Neural cell (in vitro differentiated cells): ENCODE measurements at regions not wholly inside any gene's neighbourhood (a gene's known extent, or its start where the extent isn't known, plus 50 kb on each side); places are given as distances from the start of the nearest gene placed in this dataset.

Experiments used
- H2AFZ ChIP-seq: fragments of 200-600, 300-800 bp; sonication (generic), shearing (Covaris generic); 2 replicates; pipeline ENCODE4 v1.6.0; 2014; ENCODE audit warnings: low read depth, mild to moderate bottlenecking, antibody characterized with exemption, low read length, moderate library complexity
- H3F3A ChIP-seq: fragments of 200-600 bp; shearing (Covaris generic); 2 replicates; pipeline ENCODE4 v1.6.1; 2016; ENCODE audit warnings: mild to moderate bottlenecking, moderate library complexity, mixed read lengths, antibody characterized with exemption, low read length; ENCODE audit not compliant: insufficient read depth, poor library complexity, severe bottlenecking
- H3K27ac ChIP-seq: fragments of 200-600, 300-800 bp; sonication (generic), shearing (Covaris generic); 2 replicates; pipeline ENCODE4 v1.5.1; 2014; ENCODE audit warnings: mild to moderate bottlenecking, low read length, moderate library complexity
- H3K27me3 ChIP-seq: fragments of 300-800, 200-600 bp; sonication (generic), shearing (Covaris generic); 2 replicates; pipeline ENCODE4 v1.6.0; 2014; ENCODE audit warnings: mild to moderate bottlenecking, low read depth, low read length, moderate library complexity; ENCODE audit not compliant: insufficient read depth
- H3K36me3 ChIP-seq: fragments of 300-800, 200-600 bp; sonication (generic), shearing (Covaris generic); 2 replicates; pipeline ENCODE4 v1.5.1; 2014; ENCODE audit warnings: mild to moderate bottlenecking, antibody characterized with exemption, low read length, moderate library complexity; ENCODE audit not compliant: insufficient read depth
- H3K4me2 ChIP-seq: fragments of 300-800, 200-600 bp; sonication (generic), shearing (Covaris generic); 2 replicates; pipeline ENCODE4 v1.6.0; 2014; ENCODE audit warnings: mild to moderate bottlenecking, low read length
- H3K4me3 ChIP-seq: fragments of 300-800, 200-600 bp; sonication (generic), shearing (Covaris generic); 2 replicates; pipeline ENCODE4 v1.5.1; 2014; ENCODE audit warnings: mild to moderate bottlenecking, low read length, moderate library complexity
- H3K79me2 ChIP-seq: fragments of 200-600 bp; shearing (Covaris generic); replicated peaks from 2 replicates; pipeline ENCODE4 v1.6.0; 2014; ENCODE audit warnings: mild to moderate bottlenecking, low read length, moderate library complexity; ENCODE audit not compliant: insufficient read depth
- H3K9ac ChIP-seq: fragments of 300-800, 200-600 bp; sonication (generic), shearing (Covaris generic); 2 replicates; pipeline ENCODE4 v1.6.1; 2016; ENCODE audit warnings: mild to moderate bottlenecking, low read length, mixed read lengths
- H3K9me2 ChIP-seq: fragments of 200-600 bp; shearing (Covaris generic); 2 replicates; pipeline ENCODE4 v1.6.1; 2016; ENCODE audit warnings: mild to moderate bottlenecking, low read length, mixed read lengths; ENCODE audit not compliant: insufficient read depth
- H3K9me3 ChIP-seq: fragments of 200-600, 300-800 bp; sonication (generic), shearing (Covaris generic); 2 replicates; pipeline ENCODE4 v1.6.1; 2016; ENCODE audit warnings: mild to moderate bottlenecking, mixed run types, low read length, moderate library complexity, mixed read lengths
- H4K20me1 ChIP-seq: fragments of 200-600 bp; shearing (Covaris generic); 2 replicates; pipeline ENCODE4 v1.6.1; 2016; ENCODE audit warnings: mild to moderate bottlenecking, mixed run types; ENCODE audit not compliant: insufficient read depth
- CTCF ChIP-seq: fragments of 450-650 bp; IDR thresholded peaks from 2 replicates; pipeline ENCODE4 v1.5.1; 2014; ENCODE audit warnings: antibody characterized with exemption, mild to moderate bottlenecking, moderate library complexity; ENCODE audit not compliant: poor library complexity, severe bottlenecking
- EP300 ChIP-seq: fragments of 450-650 bp; conservative IDR thresholded peaks from 2 replicates; pipeline ENCODE4 v1.6.1; 2014; ENCODE audit warnings: antibody characterized with exemption, mild to moderate bottlenecking, moderate library complexity; ENCODE audit not compliant: poor library complexity, severe bottlenecking
- EZH2 ChIP-seq: fragments of 200-600, 300-800 bp; shearing (Covaris generic), sonication (generic); IDR thresholded peaks from 2 replicates; pipeline ENCODE4 v1.6.1; 2014; ENCODE audit warnings: antibody characterized with exemption, low read length, borderline replicate concordance, mild to moderate bottlenecking; ENCODE audit not compliant: insufficient read depth, poor library complexity, severe bottlenecking
- MXI1 ChIP-seq: fragments of 450-650 bp; conservative IDR thresholded peaks from 2 replicates; pipeline ENCODE4 v1.6.1; 2014; ENCODE audit warnings: antibody characterized with exemption, mild to moderate bottlenecking; ENCODE audit not compliant: poor library complexity, severe bottlenecking
- POLR2AphosphoS5 ChIP-seq: IDR thresholded peaks from 2 replicates; pipeline ENCODE4 v1.6.1; 2012
- RAD21 ChIP-seq: fragments of 450-650 bp; conservative IDR thresholded peaks from 2 replicates; pipeline ENCODE4 v1.6.1; 2014; ENCODE audit warnings: antibody characterized with exemption, mild to moderate bottlenecking, moderate library complexity
- REST ChIP-seq: IDR thresholded peaks from 2 replicates; pipeline ENCODE4 v1.6.1; 2012; ENCODE audit warnings: borderline replicate concordance
- SMC3 ChIP-seq: fragments of 450-650 bp; conservative IDR thresholded peaks from 2 replicates; pipeline ENCODE4 v1.6.1; 2014; ENCODE audit warnings: antibody characterized with exemption, mild to moderate bottlenecking, moderate library complexity; ENCODE audit not compliant: poor library complexity
- TAF1 ChIP-seq: IDR thresholded peaks from 2 replicates; pipeline ENCODE4 v1.6.1; 2012; ENCODE audit warnings: low read depth

GRCh38 chr2:177014946-177015345 is 197.6 kb upstream of the HNRNPA3 start:
- Histone ChIP-seq H3K9me3 (no peaks in the 10 kb centered on the region), H3K9ac (no peak overlapping the region), H3K36me3 (no peaks in the 10 kb centered on the region), H3K4me3 (no peak overlapping the region), H3K9me2 (no peaks in the 10 kb centered on the region), H3K79me2 (no peaks in the 10 kb centered on the region), H2AFZ (no peak overlapping the region), H4K20me1 (no peaks in the 10 kb centered on the region), H3F3A (no peaks in the 10 kb centered on the region), H3K27me3 (no peaks in the 10 kb centered on the region), H3K27ac (no peak overlapping the region), H3K4me2 (no peak overlapping the region)
- TF ChIP-seq EP300: no peak
- TF ChIP-seq MXI1: no peak
- TF ChIP-seq RAD21: no peak
- TF ChIP-seq POLR2AphosphoS5: no peak
- TF ChIP-seq CTCF: no peak

- H3K36me3 ChIP-seq: no peaks in the 10 kb centered on the region
- H3K27me3 ChIP-seq: no peaks in the 10 kb centered on the region
- H2AFZ ChIP-seq: no peak overlapping the region
- TF ChIP-seq EP300: no peak
- no peak for TF ChIP-seq EZH2
- TF ChIP-seq POLR2AphosphoS5: no peak
- no peak for TF ChIP-seq RAD21
- no peak for TF ChIP-seq TAF1
- TF ChIP-seq CTCF: no peak
- TF ChIP-seq SMC3: no peak
- TF ChIP-seq MXI1: no peak
- no peak for TF ChIP-seq REST
- no peak overlapping the region for H3K27ac ChIP-seq
- no peaks in the 10 kb centered on the region for H3F3A ChIP-seq
- H3K4me3 ChIP-seq: no peak overlapping the region
- no peaks in the 10 kb centered on the region for H3K9me2 ChIP-seq
- H3K9ac ChIP-seq: no peak overlapping the region
- H4K20me1 ChIP-seq: no peaks in the 10 kb centered on the region
- no peaks in the 10 kb centered on the region for H3K9me3 ChIP-seq
- H3K4me2 ChIP-seq: no peak overlapping the region
- no peaks in the 10 kb centered on the region for H3K79me2 ChIP-seq
Measured at GRCh38 chr2:177015356-177015923, 197.2 kb upstream of the HNRNPA3 start.
